ENCODE measurements at regions not wholly inside any gene's neighbourhood (a gene's known extent, or its start where the extent isn't known, plus 50 kb on each side); places are given as distances from the start of the nearest gene placed in this dataset.

DNA sequence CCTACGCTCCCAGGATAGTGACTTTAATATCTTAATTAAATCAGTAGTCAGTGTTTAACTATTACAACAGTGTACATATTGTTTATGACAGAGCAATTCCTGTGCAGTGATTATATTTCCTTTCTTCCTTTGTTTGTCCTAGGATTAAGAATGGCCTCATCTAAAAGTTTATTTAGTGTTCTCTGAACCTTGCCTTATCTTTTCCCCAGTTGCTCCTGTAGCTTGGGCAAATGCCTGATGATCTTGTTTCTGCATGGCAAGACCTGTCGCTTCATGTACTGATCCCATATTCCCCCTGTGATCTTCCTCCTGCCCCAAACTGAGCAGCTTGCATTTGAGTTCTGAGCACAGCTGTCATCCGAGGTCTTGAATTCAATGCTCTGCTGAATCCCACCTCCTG, 69.1 kb upstream of the STUM start (continued):
- TF ChIP-seq, protein P1, sequence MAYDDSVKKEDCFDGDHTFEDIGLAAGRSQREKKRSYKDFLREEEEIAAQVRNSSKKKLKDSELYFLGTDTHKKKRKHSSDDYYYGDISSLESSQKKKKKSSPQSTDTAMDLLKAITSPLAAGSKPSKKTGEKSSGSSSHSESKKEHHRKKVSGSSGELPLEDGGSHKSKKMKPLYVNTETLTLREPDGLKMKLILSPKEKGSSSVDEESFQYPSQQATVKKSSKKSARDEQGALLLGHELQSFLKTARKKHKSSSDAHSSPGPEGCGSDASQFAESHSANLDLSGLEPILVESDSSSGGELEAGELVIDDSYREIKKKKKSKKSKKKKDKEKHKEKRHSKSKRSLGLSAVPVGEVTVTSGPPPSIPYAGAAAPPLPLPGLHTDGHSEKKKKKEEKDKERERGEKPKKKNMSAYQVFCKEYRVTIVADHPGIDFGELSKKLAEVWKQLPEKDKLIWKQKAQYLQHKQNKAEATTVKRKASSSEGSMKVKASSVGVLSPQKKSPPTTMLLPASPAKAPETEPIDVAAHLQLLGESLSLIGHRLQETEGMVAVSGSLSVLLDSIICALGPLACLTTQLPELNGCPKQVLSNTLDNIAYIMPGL (CRISPR knock-in tag; IDR thresholded peaks at IDR 0.05; ENCODE audit: borderline replicate concordance in 1 of 2, low read depth in 1 of 2) = no peak
- TF ChIP-seq NFYB (CRISPR knock-in tag; IDR thresholded peaks at IDR 0.05) (no peak), ZNF788 (CRISPR knock-in tag; IDR thresholded peaks at IDR 0.05; ENCODE audit: borderline replicate concordance) (no peak), ZNF331 (CRISPR knock-in tag; IDR thresholded peaks at IDR 0.05) (no peak), FOXP1 (IDR thresholded peaks at IDR 0.05) (0 out of 2 replicates have a peak, but pooled peaks have one; percentile 62), FOXP1 (CRISPR knock-in tag; IDR thresholded peaks at IDR 0.05) (peak; percentile 81; the same call in 1 of the 2 replicates), ZNF878 (CRISPR knock-in tag; IDR thresholded peaks at IDR 0.05) (peak; percentile 41; the same call in 1 of the 2 replicates), GATAD1 (CRISPR knock-in tag; IDR thresholded peaks at IDR 0.05) (no peak), ZSCAN12 (CRISPR knock-in tag; IDR thresholded peaks at IDR 0.05) (no peak), ZC3H13 (CRISPR knock-in tag; IDR thresholded peaks at IDR 0.05) (no peak), RARA (CRISPR knock-in tag; IDR thresholded peaks at IDR 0.05) (peak; percentile 75)
- TF ChIP-seq, protein P2, sequence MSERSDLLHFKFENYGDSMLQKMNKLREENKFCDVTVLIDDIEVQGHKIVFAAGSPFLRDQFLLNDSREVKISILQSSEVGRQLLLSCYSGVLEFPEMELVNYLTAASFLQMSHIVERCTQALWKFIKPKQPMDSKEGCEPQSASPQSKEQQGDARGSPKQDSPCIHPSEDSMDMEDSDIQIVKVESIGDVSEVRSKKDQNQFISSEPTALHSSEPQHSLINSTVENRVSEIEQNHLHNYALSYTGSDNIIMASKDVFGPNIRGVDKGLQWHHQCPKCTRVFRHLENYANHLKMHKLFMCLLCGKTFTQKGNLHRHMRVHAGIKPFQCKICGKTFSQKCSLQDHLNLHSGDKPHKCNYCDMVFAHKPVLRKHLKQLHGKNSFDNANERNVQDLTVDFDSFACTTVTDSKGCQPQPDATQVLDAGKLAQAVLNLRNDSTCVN (CRISPR knock-in tag; IDR thresholded peaks at IDR 0.05; ENCODE audit: borderline replicate concordance) = no peak
- TF ChIP-seq, protein P3, sequence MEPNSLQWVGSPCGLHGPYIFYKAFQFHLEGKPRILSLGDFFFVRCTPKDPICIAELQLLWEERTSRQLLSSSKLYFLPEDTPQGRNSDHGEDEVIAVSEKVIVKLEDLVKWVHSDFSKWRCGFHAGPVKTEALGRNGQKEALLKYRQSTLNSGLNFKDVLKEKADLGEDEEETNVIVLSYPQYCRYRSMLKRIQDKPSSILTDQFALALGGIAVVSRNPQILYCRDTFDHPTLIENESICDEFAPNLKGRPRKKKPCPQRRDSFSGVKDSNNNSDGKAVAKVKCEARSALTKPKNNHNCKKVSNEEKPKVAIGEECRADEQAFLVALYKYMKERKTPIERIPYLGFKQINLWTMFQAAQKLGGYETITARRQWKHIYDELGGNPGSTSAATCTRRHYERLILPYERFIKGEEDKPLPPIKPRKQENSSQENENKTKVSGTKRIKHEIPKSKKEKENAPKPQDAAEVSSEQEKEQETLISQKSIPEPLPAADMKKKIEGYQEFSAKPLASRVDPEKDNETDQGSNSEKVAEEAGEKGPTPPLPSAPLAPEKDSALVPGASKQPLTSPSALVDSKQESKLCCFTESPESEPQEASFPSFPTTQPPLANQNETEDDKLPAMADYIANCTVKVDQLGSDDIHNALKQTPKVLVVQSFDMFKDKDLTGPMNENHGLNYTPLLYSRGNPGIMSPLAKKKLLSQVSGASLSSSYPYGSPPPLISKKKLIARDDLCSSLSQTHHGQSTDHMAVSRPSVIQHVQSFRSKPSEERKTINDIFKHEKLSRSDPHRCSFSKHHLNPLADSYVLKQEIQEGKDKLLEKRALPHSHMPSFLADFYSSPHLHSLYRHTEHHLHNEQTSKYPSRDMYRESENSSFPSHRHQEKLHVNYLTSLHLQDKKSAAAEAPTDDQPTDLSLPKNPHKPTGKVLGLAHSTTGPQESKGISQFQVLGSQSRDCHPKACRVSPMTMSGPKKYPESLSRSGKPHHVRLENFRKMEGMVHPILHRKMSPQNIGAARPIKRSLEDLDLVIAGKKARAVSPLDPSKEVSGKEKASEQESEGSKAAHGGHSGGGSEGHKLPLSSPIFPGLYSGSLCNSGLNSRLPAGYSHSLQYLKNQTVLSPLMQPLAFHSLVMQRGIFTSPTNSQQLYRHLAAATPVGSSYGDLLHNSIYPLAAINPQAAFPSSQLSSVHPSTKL (CRISPR knock-in tag; IDR thresholded peaks at IDR 0.05) = peak; percentile 91
- TF ChIP-seq, protein P4, sequence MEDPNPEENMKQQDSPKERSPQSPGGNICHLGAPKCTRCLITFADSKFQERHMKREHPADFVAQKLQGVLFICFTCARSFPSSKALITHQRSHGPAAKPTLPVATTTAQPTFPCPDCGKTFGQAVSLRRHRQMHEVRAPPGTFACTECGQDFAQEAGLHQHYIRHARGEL (CRISPR knock-in tag; IDR thresholded peaks at IDR 0.05) = no peak
- TF ChIP-seq, protein P5, sequence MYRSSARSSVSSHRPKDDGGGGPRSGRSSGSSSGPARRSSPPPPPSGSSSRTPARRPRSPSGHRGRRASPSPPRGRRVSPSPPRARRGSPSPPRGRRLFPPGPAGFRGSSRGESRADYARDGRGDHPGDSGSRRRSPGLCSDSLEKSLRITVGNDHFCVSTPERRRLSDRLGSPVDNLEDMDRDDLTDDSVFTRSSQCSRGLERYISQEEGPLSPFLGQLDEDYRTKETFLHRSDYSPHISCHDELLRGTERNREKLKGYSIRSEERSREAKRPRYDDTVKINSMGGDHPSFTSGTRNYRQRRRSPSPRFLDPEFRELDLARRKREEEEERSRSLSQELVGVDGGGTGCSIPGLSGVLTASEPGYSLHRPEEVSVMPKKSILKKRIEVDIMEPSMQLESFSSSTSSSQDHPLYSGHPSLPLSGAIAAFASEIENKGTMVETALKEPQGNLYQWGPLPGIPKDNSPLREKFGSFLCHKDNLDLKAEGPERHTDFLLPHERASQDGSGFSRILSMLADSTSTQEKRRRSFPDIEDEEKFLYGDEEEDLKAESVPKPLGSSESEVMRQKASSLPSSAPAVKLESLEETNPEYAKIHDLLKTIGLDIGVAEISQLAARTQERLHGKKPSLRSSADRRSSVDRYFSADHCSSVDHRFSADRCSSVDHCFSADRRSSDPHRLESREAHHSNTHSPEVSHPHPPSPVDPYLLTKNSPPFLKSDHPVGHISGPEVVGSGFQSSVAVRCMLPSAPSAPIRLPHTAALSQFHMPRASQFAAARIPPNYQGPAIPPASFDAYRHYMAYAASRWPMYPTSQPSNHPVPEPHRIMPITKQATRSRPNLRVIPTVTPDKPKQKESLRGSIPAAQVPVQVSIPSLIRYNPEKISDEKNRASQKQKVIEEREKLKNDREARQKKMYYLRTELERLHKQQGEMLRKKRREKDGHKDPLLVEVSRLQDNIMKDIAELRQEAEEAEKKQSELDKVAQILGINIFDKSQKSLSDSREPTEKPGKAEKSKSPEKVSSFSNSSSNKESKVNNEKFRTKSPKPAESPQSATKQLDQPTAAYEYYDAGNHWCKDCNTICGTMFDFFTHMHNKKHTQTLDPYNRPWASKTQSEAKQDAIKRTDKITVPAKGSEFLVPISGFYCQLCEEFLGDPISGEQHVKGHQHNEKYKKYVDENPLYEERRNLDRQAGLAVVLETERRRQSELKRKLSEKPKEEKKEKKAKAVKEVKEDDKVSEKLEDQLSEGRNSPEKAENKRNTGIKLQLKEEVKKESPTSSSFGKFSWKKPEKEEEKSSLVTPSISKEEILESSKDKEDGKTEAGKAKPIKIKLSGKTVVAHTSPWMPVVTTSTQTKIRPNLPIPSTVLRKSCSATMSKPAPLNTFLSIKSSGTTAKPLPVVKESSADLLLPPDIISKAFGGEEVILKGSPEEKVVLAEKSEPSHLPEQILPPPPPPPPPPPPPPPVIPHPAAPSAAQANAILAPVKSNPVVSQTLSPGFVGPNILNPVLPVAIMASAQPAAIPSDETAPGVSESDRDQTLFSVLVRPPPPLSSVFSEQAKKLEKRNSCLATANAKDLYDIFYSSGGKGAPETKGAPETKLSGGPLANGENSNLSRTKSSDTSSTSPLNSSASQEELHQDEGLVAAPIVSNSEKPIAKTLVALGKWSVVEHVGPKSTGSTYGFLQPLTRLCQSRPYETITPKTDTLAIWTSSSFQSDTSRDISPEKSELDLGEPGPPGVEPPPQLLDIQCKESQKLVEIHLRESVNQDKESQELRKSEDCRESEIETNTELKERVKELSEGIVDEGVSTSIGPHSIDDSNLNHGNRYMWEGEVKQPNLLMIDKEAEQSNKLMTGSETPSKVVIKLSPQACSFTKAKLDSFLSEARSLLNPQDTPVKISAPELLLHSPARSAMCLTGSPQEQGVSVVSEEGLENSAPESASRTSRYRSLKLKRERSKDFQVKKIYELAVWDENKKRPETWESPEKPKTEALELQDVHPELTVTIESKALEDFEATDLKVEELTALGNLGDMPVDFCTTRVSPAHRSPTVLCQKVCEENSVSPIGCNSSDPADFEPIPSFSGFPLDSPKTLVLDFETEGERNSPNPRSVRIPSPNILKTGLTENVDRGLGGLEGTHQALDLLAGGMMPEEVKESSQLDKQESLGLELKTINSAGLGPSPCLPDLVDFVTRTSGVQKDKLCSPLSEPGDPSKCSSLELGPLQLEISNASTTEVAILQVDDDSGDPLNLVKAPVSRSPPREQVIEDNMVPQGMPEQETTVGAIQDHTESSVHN (CRISPR knock-in tag; IDR thresholded peaks at IDR 0.05) = no peak
